Umbilical cord (tissue), 1 donor: ENCODE measurements at regions not wholly inside any gene's neighbourhood (a gene's known extent, or its start where the extent isn't known, plus 50 kb on each side); places are given as distances from the start of the nearest gene placed in this dataset.

Source experiments
- DNase-seq: peaks from one replicate; pipeline ENCODE4 v3.0.0-alpha.2; 2015; ENCODE audit warnings: low spot score

DNA sequence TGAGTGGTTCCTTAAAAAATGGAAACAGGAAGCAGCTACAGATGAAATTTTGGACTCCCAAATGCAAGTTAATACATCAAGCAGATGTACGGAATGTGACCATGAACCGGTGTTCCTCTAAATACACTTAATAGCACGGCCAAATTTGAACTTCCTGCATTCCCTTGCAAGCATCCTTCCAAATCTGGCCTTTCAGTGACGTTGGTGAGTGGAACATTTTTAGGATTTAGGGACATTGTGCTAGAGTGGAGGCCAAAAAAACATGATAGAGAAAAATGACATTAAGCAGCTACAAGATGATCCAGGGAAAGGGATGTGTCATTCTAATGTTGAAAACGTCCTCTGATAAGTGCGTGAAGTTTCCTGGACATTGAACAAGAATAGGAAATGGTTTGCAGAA, 62.1 kb downstream of the CTAGE1 start:
- peak; percentile 47 for DNase-seq

DNA sequence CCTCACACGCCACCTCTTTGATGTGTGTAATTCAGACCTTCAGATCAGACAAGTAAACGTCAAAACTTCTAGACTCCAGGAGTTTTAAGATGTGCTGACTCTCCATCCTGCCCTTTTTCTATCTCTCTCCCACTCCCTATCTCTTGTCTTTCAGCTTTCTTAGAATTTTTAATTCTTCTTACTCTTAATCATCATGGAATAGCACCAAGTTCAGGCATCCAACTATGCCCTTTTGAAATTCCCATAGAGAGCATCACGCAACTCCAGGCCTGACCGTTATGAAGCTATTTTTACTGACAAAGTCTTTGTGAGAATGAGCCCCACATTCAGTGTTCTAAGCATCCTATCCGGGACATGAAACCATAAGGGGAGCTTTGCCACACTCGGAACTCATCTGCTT, 62.6 kb downstream of the CTAGE1 start:
- DNase-seq = no peak

DNA sequence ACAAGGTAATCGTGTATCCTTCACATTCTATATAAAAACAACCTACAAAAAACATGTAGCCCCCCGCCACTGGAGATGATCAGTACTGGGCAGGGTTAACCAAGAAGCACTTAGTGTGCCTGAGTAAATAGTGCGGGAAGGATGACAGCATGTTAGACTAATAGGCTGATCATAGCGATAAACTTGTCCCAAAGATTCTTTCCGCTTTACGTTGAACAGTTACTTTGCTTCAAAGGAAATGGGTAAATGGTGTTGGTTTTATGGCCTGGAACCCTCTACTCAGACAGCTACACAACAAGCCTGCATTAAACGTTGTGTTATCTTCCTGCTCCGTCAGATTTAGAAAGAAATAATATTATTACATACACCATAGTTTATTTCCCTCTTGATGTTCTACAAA, 67.7 kb downstream of the CTAGE1 start:
- DNase-seq = peak; percentile 65

GRCh38 chr18:22349317-22349898, 68.3 kb downstream of the CTAGE1 start:
- DNase-seq = peak; percentile 97

DNA sequence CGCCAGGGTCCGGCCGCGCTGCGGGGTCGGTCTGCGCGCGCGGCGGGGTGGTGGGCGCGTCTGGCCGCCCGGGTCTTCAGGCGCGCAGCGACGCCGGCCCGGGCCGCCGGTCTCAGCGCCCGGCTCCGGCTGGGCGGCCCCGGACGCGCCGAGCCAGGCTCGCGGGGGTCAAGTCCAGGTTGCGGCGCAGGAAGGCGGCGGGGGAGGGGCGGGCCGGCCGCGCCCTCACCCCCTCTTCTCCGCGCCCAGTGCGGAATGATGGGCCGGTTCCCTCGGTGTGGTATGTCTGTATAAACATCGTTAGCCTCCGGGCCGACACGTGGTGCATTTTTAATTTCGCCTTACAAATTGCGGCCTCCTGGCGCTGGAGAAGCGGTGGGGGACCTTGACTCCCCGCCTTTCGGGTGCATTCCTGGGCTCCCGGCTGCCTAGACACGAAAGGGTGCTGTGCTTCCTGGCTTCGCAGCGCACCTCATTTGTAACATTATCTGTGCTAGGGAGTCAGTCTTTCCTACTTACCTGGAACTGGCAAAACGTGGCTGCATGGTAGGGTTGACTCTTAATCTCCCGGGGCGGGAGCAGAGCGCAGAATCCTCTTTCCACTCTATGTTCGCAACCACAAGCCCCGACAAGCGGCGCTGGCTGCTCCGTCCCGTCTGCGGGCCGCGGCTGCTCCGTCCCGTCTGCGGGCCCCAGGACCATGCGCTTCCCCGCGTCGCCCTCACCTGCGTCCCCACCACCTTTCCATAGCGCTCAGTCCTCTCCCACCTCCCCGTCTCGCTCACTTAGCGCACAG, 69.0 kb downstream of the CTAGE1 start:
- peak; percentile 76 for DNase-seq

- DNase-seq = peak; percentile 69
Observed at GRCh38 chr18:22347606-22348511, 69.9 kb downstream of the CTAGE1 start.

DNA sequence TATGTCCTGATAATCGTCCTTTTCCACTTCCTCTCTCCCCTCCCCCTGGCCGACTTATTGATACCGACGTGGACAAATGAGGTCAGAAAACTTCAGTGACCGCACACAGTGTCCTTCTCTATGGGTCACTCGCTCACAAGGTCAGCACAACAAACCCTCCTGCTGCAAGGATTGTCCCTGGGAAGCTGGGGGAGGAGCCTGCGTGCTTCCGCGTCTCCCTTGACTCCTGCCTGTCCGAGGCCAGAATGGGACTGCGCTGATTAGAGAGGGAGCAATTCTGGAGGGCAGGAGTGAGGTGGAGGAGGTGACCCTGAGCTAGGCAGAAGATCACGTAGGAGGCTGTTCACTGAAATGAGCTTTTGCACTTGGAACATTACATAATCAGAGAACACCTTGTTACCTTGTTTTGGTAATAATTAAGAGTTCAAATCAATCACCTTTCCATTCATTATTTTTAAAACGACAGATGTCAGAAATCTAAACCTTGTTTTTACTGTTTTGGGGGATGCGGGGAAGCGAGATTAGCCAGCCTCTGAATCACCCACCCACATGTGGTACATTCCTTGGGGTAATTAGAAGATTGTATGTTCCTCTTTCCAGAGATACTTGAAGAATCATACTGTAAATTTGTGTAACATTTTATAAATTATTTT, 70.6 kb downstream of the CTAGE1 start:
- peak; percentile 87 for DNase-seq

DNA sequence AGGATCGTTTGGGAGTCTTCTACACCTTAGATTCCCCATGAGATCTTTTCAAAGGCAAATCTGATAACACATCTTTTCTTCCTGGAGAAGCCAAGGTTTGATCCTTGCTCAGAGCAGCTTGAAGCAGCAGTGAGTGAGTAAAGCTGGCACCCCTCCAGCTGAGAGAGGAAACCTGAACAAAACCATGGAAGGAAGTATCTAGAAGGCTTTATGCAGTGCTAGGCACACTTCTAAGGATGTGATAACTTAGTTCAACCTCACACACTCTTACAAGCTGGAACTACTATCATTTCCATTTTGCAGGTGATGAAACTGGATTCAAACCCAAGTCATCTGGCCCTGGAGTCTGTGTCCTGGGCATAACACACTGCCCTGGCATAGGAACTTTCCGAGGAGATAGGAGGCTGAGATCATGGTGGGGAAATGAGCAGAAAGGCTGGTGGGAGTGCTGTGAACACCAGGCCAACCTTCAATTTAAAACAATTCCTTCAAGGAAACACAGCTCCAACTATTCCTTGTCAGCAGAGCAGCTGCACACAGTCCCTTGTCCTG, 71.2 kb downstream of the CTAGE1 start:
- peak; percentile 82 for DNase-seq

GRCh38 chr18:22345718-22346117, 72.0 kb downstream of the CTAGE1 start:
- no peak for DNase-seq

GRCh38 chr18:22344908-22345670, 72.6 kb downstream of the CTAGE1 start:
- no peak for DNase-seq

DNA sequence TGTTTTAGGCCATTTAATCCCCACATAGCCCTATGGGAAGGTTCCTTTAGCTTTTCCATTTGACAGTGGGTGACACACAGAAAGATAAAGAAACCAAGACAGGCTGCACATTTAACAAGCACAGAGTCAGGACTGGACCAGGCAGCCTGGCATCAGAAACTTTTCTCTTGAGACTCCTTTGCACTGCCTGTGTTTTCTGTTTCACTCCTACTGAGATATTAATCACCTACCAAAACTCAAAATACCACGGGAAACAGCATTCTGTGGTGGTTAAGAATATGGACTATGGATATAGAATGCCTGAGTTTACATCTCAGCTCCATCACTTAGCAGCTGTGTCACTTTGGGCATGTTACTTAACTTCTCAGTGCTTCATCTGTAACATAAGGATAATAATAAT, 73.3 kb downstream of the CTAGE1 start:
- DNase-seq = no peak

GRCh38 chr18:22343613-22344012, 74.1 kb downstream of the CTAGE1 start:
- no peak for DNase-seq

- DNase-seq = no peak
Observed at GRCh38 chr18:22342625-22343024, 75.1 kb downstream of the CTAGE1 start.

- no peak for DNase-seq
Observed at GRCh38 chr18:22340331-22340730, 77.4 kb downstream of the CTAGE1 start.

DNA sequence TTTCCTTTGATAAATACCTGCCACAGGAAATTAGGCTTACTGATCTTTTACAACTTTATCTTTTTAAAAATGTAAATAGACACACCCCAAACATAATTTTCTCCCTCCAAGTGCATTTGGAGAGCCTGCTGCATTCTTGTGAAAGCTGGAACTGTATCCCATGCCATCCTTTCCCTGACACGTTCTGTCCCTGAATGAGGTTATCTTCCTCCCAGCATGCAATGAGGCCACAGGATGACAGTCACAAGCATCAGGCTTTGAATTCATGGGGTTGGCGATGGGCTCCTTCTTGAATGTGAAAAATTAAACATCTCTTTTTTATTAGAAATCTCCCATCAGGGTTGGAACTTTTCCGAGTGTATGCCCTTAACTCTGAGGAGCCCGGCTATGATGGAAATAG, 77.8 kb downstream of the CTAGE1 start:
- no peak for DNase-seq

DNA sequence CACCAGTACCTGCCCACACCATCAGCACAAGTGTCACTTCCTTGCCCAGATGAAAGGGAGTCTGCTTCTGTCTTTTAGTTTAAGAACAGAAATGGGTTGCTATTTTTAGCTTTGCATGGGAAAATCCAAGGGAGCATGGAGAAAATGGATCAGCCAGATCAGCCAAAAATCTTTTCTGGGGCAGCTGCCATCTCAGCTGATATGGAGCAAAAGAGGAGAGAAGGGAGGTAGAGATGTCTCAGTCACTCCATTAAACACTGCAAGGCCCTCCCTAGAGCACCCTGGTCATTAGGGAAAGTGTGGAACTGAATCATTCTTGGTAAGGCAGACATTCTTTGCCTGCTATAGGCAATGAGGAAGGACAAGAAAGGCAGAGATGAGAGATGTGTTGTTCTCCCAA, 79.9 kb downstream of the CTAGE1 start:
- peak; percentile 87 for DNase-seq

- DNase-seq = peak; percentile 59
Observed at GRCh38 chr18:22337306-22337705, 80.4 kb downstream of the CTAGE1 start.

- DNase-seq = no peak
Observed at GRCh38 chr18:22336406-22336805, 81.3 kb downstream of the CTAGE1 start.

GRCh38 chr18:22335731-22336198, 82.0 kb downstream of the CTAGE1 start:
- DNase-seq = no peak

GRCh38 chr18:22334567-22334966, 83.1 kb downstream of the CTAGE1 start:
- no peak for DNase-seq

DNA sequence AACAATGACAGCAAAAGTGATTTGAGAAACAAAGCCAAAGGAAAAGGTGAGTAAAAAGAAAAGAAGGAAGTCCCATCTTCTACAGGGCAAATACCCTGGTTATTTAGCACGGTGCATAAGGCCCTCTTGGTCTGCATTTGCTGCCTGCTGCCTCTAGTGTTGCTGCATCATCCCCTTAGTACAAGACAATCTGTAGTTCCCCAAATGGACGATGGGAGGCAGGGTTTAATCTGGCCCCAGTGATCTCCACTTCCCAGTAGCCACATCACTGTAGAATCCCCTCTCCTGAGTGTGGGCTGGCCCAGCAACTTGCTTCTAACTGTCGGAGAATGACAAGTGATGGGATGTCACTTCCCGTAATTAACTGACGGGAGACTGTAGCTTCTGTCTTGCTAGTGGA, 85.1 kb downstream of the CTAGE1 start:
- DNase-seq = no peak
